HG02884 (cell line): ENCODE measurements at regions not wholly inside any gene's neighbourhood (a gene's known extent, or its start where the extent isn't known, plus 50 kb on each side); places are given as distances from the start of the nearest gene placed in this dataset.

Source experiments
- ATAC-seq: cut with Tn5 transposase; IDR thresholded peaks from one replicate; pipeline ENCODE4 v1.9.1; 2021; ENCODE audit warnings: mild to moderate bottlenecking, moderate library complexity; ENCODE audit not compliant: unreplicated experiment

- no peak for ATAC-seq
These were observed 709.0 kb upstream of the FOXG1 start for GRCh38 chr14:28057359-28058296.

DNA sequence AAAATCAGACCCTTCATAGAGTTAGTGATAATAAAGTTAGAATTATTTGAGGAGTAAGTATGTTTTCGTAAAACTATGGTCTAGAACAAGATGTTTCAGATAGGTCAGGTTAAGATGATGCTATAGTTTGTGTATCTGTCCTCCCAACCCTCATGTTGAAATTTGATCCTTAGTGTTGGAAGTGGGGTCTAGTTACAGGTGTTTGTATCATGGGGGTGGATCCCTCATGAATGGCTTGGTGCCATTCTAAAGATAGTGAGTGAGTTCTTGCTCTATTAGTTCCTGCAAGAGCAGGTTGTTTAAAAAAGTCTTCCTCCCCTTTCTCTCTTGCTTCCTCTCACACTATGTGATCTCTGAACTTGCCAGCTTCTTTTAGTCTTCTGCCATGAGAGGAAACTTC, 707.3 kb upstream of the FOXG1 start:
- ATAC-seq: no peak

GRCh38 chr14:28061006-28061405, 705.6 kb upstream of the FOXG1 start:
- no peak for ATAC-seq

DNA sequence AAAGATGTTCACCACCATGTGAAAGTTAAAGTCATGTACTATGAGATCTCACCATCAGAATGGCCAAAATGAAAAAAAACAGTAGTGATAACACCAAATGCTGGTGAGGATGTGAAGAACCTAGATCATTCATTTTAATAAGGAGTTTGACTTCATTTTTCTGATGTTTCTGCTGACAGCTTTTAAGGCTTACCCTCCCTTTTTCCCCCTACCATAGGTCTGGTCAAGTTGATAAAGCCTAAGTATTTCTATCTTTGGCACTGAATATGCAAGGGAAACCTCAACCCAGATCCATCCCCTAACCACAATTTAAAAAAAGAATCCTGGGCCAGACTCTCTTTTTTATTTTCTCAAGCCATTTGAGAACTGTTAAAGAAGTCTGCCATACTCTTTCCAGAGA, 689.6 kb upstream of the FOXG1 start:
- ATAC-seq: no peak

DNA sequence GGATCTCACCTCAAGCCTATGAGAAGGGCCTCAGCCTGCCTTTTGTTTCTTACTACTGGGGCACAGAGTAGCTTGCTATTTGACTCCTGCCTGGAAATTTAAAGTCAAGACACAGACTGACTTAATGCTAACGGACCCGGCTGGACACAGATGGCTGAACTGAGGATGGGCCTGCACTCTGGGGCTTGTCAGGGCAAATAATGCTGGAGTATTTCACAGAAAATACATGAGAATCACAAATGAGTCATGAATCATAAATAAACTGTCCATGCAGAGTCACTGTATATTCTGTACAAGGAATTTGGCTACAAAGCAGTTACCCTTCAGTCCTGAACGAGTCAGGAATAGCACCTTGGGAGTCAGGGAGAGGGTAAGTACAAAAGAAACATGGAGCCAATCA, 683.2 kb upstream of the FOXG1 start:
- no peak for ATAC-seq

- ATAC-seq: no peak
These were observed 678.5 kb upstream of the FOXG1 start for GRCh38 chr14:28088125-28088524.

DNA sequence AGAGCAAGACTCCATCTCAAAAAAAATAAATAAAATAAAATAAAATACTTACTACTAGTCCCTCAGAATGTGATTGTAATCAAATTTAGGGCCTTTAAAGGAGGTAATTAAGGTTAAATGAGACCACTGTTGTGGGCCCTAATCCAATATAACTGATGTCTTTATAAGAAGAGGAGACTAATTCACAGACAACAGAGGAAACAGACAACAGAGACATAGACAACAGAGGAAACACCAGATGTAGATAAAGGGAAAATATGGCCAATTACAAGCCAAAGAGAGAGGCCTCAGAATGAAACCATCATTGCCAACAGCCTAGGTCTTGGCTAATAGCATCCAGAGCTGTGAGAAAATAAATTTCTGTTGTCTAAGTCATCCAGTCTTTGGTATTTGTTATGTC, 669.0 kb upstream of the FOXG1 start:
- ATAC-seq: no peak

DNA sequence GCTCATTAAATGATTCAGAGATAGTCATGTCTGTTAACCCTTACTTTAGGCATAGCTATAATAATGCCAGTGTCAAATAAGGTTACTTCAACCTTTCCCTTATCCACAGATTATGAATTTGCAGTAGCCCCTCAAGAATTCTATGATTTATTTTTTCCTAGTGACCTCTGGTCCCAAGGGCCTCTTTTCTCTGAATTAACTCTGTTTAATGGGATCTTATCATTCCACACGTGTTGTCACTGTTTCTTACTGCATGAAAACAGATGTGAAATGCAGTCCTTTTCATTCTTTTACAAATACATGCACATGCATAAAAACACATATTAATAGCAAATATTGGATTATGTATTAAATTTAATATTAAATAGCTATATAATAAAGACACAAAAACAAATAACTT, 667.7 kb upstream of the FOXG1 start:
- ATAC-seq: no peak

GRCh38 chr14:28102001-28102400, 664.6 kb upstream of the FOXG1 start:
- ATAC-seq: no peak

GRCh38 chr14:28102814-28103213, 663.8 kb upstream of the FOXG1 start:
- ATAC-seq: no peak

DNA sequence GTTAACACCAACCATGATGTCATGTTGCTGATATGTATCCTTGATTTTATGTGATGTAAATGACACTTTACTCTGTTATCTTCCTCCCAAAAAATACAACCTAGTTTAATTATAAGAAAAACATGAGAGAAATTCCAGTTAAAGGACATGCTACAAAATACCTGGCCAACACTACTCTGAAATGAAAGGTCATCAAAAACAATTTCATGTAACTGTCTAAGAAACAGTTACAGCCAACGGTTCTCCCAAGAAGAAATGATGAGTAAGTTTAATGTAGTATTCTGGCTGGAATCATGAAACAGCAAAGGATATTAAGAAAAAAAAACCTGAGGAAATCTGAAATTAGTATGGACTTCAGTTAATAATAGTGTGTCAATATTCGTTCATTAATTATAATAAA, 653.3 kb upstream of the FOXG1 start:
- no peak for ATAC-seq

GRCh38 chr14:28116716-28117115, 649.9 kb upstream of the FOXG1 start:
- no peak for ATAC-seq

- ATAC-seq: no peak
These were observed 646.7 kb upstream of the FOXG1 start for GRCh38 chr14:28119849-28120248.

GRCh38 chr14:28120391-28120790, 646.2 kb upstream of the FOXG1 start:
- no peak for ATAC-seq

DNA sequence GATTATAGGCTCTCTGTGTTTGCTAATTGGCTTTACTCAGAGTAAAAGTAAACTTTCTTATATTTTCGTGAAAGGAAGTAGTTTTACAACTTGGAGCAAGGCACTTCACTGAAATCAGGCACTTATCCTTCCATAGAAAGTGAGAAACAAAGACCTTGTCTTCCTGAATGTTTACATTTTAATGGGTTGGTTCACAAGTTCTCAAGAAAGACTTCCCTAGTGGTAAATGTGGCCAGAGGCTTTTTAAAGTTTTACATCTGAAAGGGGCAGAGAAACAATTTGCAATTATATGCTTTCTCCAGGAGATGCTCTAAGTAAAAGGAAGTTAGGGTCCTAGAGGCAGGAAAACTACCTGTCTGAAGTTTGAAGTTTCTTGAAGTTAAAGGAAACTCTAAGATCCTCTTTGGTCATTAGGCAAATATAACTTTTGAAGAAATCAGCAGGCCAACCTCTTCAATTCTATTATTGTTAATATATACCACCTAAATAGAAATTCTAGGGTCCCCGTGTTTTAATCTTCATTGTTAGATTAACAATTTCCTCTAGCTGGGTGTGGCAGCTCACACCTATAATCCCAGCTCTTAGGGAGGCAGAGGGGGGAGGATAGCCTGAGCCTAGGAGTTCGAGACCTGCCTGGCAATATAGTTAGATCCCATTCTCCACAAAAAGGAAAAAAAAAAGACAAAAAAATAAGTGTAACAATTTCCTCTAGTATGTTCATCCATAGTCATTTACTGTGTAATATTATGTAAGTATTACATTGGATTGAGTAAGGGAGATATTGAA, 644.9 kb upstream of the FOXG1 start:
- ATAC-seq: no peak

GRCh38 chr14:28130610-28131284, 635.8 kb upstream of the FOXG1 start:
- ATAC-seq: no peak

- no peak for ATAC-seq
These were observed 628.2 kb upstream of the FOXG1 start for GRCh38 chr14:28138341-28138740.

DNA sequence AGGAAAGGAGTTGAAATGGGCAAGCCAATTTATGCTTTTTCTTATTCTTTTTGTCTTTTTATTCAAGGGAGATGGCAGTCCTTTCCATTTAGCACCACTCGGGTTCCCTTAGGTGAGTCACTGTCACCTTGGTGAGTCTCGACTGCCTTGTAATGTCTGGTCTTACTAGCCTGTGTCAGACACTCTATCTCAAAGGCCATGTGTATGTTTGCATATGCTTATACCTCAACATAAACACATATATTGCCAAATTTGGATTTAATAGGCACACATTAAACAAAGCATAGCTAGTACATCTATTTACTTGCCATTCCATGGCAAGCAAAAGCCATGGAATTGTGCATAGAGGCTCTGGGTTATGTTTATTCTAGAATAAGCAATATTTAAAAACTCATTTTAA, 624.9 kb upstream of the FOXG1 start:
- no peak for ATAC-seq

GRCh38 chr14:28142400-28143015, 624.1 kb upstream of the FOXG1 start:
- ATAC-seq: no peak

DNA sequence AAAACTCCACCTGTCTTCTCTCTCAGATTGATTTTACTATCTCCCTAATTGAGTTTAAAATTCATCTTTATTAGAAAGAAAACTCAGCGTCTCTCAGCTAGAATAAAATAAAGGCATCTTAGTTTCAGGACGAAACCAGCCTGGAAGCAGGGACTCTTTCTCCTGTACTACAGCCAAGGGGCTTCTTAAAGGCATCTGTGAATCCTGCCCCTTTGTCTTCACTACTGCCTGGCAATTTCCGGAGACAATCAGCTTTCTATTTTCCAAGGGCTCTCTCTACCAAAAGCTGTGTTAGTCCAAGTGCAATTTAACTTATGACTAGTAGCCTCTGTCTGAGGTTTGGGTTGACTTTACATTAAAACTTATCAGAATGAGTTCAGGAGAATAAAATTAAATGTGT, 623.3 kb upstream of the FOXG1 start:
- ATAC-seq: no peak

DNA sequence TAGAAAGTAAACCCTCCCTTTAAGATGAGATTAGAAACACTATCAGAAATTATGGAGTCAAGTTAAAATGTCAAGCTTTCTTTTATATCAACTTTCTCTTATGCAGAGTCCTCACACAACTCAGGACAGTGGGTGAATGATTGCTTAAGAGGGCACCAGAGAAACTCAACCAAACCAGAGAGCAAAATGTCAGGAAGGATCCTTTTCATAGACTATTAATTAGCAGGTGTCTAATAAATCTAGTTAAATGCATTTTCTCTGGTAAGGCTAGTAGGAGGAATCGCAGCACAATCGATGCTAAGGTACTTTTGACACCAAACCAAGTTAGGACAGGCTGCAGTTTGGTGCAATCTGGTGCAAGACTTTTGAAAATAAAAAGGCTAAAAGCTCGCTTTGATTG, 614.7 kb upstream of the FOXG1 start:
- no peak for ATAC-seq
